Fibroblast of lung (primary cell): ENCODE measurements at regions not wholly inside any gene's neighbourhood (a gene's known extent, or its start where the extent isn't known, plus 50 kb on each side); places are given as distances from the start of the nearest gene placed in this dataset.
A peak's percentile ranks its signal among the peaks of the same experiment; 100 is the strongest.
"Not testable (repeated sequence)": the region's sequence is repeated elsewhere in the genome, so short reads cannot be mapped to it uniquely, and the experiment has no call there.

ENCODE experiments used
- DNase-seq, 2 donors: peaks; one replicate each; pipeline versions ENCODE4 v3.0.0 to v3.0.0-alpha.2; 2010; ENCODE audit warnings: low read depth in 2 of 2
- H2AFZ ChIP-seq: 2 replicates; pipeline ENCODE4 v1.5.1; 2012; ENCODE audit warnings: low read length, control low read depth, inconsistent platforms
- H3K27ac ChIP-seq: 2 replicates; pipeline ENCODE4 v1.5.1; 2011; ENCODE audit warnings: low read length, control low read depth; ENCODE audit not compliant: insufficient read depth
- H3K27me3 ChIP-seq: 2 replicates; pipeline ENCODE4 v1.5.1; 2011; ENCODE audit warnings: mild to moderate bottlenecking, low read length; ENCODE audit not compliant: control insufficient read depth, insufficient read depth
- H3K36me3 ChIP-seq: 2 replicates; pipeline ENCODE4 v1.5.1; 2011; ENCODE audit warnings: low read length; ENCODE audit not compliant: control insufficient read depth, insufficient read depth
- H3K4me1 ChIP-seq: 2 replicates; pipeline ENCODE4 v1.5.1; 2011; ENCODE audit warnings: low read length; ENCODE audit not compliant: control insufficient read depth, insufficient read depth; ENCODE audit errors: extremely low read depth
- H3K4me2 ChIP-seq: 2 replicates; pipeline ENCODE4 v1.5.1; 2011; ENCODE audit warnings: low read length, control low read depth; ENCODE audit not compliant: insufficient read depth; ENCODE audit errors: extremely low read depth
- H3K4me3 ChIP-seq, 4 experiments: fragments of 200-600 bp in 1 of 4; sonication (generic) in 1 of 4; replicated peaks in 1 of 4; 2 replicates each; pipeline ENCODE4 v1.5.1; 2011 to 2016; ENCODE audit warnings: low read length in 4 of 4, low read depth in 3 of 4, mild to moderate bottlenecking in 3 of 4, control low read depth in 2 of 4, inconsistent platforms in 1 of 4, mixed read lengths in 1 of 4; ENCODE audit not compliant: insufficient read depth in 1 of 4; ENCODE audit errors: control extremely low read depth in 1 of 4
- H3K79me2 ChIP-seq: 2 replicates; pipeline ENCODE4 v1.5.1; 2012; ENCODE audit warnings: mild to moderate bottlenecking, low read length, inconsistent platforms; ENCODE audit not compliant: control insufficient read depth, insufficient read depth
- H3K9ac ChIP-seq: 2 replicates; pipeline ENCODE4 v1.5.1; 2011; ENCODE audit warnings: mild to moderate bottlenecking, low read length, control low read depth; ENCODE audit not compliant: insufficient read depth
- H3K9me3 ChIP-seq: 2 replicates; pipeline ENCODE4 v1.5.1; 2012; ENCODE audit warnings: low read depth, low read length; ENCODE audit not compliant: control insufficient read depth, insufficient read depth
- H4K20me1 ChIP-seq: 2 replicates; pipeline ENCODE4 v1.5.1; 2011; ENCODE audit warnings: low read length; ENCODE audit not compliant: control insufficient read depth, insufficient read depth; ENCODE audit errors: extremely low read depth
- EZH2 ChIP-seq: IDR thresholded peaks from 2 replicates; pipeline ENCODE4 v1.5.1; 2012; ENCODE audit warnings: low read length, control low read depth, mild to moderate bottlenecking; ENCODE audit errors: missing control alignments
- TF ChIP-seq, protein P1 (sequence below), 2 donors: IDR thresholded peaks in 1 of 2; conservative IDR thresholded peaks in 1 of 2; 1 replicate in 1 of 2; 2 replicates in 1 of 2; pipeline ENCODE4 v1.5.1; 2011 to 2012; ENCODE audit warnings: low read length in 2 of 2, control low read depth in 1 of 2, inconsistent platforms in 1 of 2, low read depth in 1 of 2, mild to moderate bottlenecking in 1 of 2

DNA sequence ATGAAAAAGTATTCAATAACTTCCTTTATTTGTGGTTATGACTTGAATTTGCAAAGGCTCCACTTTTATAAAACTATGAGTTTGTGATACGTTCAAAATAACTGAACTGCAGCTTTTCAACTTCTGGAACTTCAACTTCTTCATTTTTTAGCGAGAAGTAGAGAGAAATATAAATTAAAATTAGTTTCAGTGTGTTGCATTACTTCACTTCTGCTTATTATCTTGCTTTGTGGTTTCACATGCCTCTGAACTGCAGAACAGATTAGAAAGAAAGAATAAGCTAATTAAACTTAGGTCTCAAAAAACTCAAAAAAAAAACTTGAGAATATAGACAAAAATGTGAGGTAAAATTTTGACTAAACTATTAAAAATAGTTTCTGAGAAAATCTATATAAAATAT, 1073.4 kb downstream of the PCDH17 start:
- no peaks in the 10 kb centered on the region for H3K27me3 ChIP-seq
- H3K4me1 ChIP-seq = no peaks in the 10 kb centered on the region
- no peak overlapping the region for H3K4me2 ChIP-seq
- no peaks in the 10 kb centered on the region for H3K79me2 ChIP-seq
- no peaks in the 10 kb centered on the region for H3K9me3 ChIP-seq
- H3K27ac ChIP-seq = no peak overlapping the region
- no peaks in the 10 kb centered on the region for H3K36me3 ChIP-seq
- no peak overlapping the region for H2AFZ ChIP-seq
- H4K20me1 ChIP-seq = no peaks in the 10 kb centered on the region
- no peak for DNase-seq
- TF ChIP-seq EZH2 = no peak
- TF ChIP-seq, protein P1, sequence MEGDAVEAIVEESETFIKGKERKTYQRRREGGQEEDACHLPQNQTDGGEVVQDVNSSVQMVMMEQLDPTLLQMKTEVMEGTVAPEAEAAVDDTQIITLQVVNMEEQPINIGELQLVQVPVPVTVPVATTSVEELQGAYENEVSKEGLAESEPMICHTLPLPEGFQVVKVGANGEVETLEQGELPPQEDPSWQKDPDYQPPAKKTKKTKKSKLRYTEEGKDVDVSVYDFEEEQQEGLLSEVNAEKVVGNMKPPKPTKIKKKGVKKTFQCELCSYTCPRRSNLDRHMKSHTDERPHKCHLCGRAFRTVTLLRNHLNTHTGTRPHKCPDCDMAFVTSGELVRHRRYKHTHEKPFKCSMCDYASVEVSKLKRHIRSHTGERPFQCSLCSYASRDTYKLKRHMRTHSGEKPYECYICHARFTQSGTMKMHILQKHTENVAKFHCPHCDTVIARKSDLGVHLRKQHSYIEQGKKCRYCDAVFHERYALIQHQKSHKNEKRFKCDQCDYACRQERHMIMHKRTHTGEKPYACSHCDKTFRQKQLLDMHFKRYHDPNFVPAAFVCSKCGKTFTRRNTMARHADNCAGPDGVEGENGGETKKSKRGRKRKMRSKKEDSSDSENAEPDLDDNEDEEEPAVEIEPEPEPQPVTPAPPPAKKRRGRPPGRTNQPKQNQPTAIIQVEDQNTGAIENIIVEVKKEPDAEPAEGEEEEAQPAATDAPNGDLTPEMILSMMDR (conservative IDR thresholded peaks at IDR 0.05 in 1 of 2, IDR thresholded peaks at IDR 0.05 in 1 of 2; ENCODE audit: low read depth in 1 of 2, low read length in 2 of 2) = no peak
- H3K4me3 ChIP-seq = no peak overlapping the region
- no peak overlapping the region for H3K9ac ChIP-seq

DNA sequence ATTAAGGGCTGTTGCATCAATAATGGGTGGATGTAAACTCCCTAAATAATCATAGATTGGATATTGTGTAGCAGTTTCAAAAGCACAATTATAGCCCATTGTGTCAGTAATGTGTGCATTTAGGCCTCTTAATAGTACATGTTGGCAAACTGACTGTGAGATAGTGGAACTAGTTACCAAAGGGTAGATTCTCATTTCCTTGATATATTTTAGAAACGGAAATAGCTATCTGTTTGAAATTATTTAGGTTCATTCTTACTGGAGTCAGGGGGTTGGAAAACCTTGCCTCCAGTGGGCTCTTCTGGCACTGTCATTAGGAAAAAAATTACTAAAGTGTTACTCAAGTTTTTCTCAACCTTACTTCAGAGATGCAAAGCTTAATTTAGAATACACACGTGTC, 1074.9 kb downstream of the PCDH17 start:
- TF ChIP-seq, protein P1 (conservative IDR thresholded peaks at IDR 0.05 in 1 of 2, IDR thresholded peaks at IDR 0.05 in 1 of 2; ENCODE audit: low read depth in 1 of 2, low read length in 2 of 2) = no peak
- no peak for TF ChIP-seq EZH2
- Histone ChIP-seq H2AFZ (no peak overlapping the region), H3K79me2 (no peaks in the 10 kb centered on the region), H3K27ac (no peak overlapping the region), H3K9me3 (no peaks in the 10 kb centered on the region), H3K4me3 (no peak overlapping the region), H3K27me3 (no peaks in the 10 kb centered on the region), H4K20me1 (no peaks in the 10 kb centered on the region), H3K4me2 (no peak overlapping the region), H3K9ac (no peak overlapping the region), H3K36me3 (no peaks in the 10 kb centered on the region), H3K4me1 (no peaks in the 10 kb centered on the region)
- no peak for DNase-seq

DNA sequence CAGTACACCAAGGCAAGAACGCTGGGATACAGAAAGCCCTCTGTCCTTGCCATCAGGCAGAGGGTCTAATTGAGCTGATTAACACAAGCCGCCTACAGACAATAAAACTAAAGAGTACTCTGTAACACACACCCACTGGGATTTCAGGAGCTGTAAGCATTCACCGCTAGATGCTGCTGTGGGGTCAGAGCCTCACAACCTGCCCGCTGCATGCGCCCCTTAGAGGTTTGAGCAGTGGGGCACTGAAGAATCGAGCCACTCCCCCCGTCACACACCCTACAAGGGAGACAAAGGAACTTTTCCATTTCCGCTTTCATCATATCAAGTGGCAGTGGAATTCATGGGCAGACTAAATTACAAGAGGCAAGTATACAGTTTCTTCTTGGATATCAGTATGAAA, 1080.6 kb downstream of the PCDH17 start:
- no peak for TF ChIP-seq EZH2
- TF ChIP-seq, protein P1 (conservative IDR thresholded peaks at IDR 0.05 in 1 of 2, IDR thresholded peaks at IDR 0.05 in 1 of 2; ENCODE audit: low read depth in 1 of 2, low read length in 2 of 2) = no peak
- no peaks in the 10 kb centered on the region for H3K79me2 ChIP-seq
- no peak overlapping the region for H3K4me3 ChIP-seq
- H4K20me1 ChIP-seq = no peaks in the 10 kb centered on the region
- no peak overlapping the region for H2AFZ ChIP-seq
- peak in 1 of 2 donors; percentile 9 for DNase-seq
- no peaks in the 10 kb centered on the region for H3K27me3 ChIP-seq
- H3K36me3 ChIP-seq = no peaks in the 10 kb centered on the region
- no peak overlapping the region for H3K27ac ChIP-seq
- no peak overlapping the region for H3K9ac ChIP-seq
- H3K9me3 ChIP-seq = no peaks in the 10 kb centered on the region
- H3K4me2 ChIP-seq = no peak overlapping the region
- no peaks in the 10 kb centered on the region for H3K4me1 ChIP-seq

DNA sequence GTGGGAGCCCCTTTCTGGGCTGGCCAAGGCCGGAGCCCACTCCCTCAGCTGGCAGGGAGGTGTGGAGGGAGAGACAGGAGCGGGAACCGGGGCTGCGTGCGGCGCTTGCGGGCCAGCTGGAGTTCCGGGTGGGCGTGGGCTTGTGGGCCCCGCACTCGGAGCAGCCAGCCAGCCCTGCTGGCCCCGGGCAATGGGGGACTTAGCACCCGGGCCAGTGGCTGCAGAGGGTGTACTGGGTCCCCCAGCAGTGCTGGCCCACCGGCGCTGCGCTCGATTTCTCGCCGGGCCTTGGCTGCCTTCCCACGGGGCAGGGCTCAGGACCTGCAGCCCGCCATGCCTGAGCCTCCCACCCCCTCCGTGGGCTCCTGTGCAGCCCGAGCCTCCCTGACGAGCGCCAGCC, 1082.5 kb downstream of the PCDH17 start:
- H3K9ac ChIP-seq, H2AFZ ChIP-seq, H3K4me2 ChIP-seq, H3K27me3 ChIP-seq, H3K27ac ChIP-seq, H3K36me3 ChIP-seq, DNase-seq, H3K4me1 ChIP-seq, H3K79me2 ChIP-seq, H3K4me3 ChIP-seq, H4K20me1 ChIP-seq, H3K9me3 ChIP-seq: not testable (repeated sequence)
